Right lung (tissue), 2 donors: ENCODE measurements at regions not wholly inside any gene's neighbourhood (a gene's known extent, or its start where the extent isn't known, plus 50 kb on each side); places are given as distances from the start of the nearest gene placed in this dataset.
"Not testable (repeated sequence)": the region's sequence is repeated elsewhere in the genome, so short reads cannot be mapped to it uniquely, and the experiment has no call there.

ENCODE experiments used
- DNase-seq, 2 donors: peaks; one replicate each; pipeline ENCODE4 v3.0.0-alpha.2; 2013

DNA sequence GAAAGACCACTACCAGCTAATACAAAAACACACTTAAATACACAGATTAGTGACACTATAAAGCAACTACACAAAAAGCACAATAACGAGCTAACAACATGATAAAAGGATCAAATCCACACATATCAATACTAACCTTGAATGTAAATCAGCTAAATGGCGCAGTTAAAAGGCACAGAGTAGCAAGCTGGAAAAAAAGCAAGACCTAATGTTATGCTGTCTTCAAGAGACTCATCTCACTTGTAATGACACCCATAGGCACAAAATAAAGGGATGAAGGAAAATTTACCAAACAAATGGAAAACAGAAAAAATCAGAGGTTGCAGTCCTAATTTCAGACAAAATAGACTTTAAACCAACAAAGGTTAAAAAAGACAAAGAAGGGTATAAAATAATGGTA, 86.3 kb downstream of the NUS1 start:
- DNase-seq: no peak

DNA sequence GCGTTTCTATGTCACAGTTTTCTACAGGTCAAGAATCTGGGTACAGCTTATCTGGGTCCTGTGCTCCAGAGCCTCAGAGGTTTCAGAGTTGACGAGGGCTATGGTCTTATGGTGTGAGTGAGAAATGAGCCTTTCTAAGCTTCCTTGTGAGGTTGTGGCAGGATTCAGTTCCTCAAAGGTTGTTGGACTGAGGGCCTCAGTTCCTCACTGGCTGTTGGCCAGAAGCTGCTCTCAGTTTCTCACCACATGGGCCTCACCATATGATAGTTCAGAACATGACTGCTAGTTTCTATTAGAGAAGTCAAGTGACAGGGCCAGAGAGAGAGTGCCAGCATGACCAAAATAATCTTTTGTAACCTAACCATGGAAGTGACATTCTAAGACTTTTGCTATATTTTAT, 96.1 kb downstream of the NUS1 start:
- DNase-seq: no peak

DNA sequence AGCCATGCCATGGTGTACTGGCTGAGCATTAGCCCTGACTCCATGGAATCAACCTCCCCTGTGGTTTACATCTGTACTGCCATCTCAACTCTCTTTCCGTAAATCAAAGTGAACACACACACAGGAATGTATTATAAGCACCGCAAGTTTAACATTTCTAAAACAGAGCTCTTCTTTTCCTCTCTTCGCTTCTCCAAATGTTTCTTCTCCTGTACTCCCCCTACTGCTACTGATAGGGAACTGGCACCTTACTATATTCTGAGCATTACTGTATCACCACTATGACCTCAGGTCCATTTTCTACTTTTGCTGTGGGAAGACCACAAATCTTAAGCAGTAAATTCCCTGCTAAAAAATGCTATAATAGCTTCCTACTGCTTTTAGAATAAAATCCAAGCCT, 101.2 kb downstream of the NUS1 start:
- no peak for DNase-seq

DNA sequence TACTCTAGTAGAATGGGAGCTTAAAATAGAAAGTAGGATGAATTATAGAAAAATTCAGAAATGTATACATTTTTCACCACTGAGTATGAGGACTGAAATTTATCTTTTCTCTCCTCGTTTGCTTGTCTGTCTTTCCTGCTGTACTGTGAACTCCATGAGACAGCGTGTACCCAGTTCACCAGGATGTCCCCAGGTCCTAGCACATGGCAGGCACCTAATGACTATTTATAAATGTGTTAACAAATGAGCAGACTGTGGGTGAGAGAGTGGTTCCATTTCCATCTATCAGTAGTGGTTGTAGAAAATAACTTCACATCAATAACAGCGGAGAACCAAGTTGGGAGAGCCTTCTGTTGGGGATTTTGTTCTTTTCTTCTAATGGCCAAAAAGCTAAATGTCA, 106.3 kb downstream of the NUS1 start:
- no peak for DNase-seq

DNA sequence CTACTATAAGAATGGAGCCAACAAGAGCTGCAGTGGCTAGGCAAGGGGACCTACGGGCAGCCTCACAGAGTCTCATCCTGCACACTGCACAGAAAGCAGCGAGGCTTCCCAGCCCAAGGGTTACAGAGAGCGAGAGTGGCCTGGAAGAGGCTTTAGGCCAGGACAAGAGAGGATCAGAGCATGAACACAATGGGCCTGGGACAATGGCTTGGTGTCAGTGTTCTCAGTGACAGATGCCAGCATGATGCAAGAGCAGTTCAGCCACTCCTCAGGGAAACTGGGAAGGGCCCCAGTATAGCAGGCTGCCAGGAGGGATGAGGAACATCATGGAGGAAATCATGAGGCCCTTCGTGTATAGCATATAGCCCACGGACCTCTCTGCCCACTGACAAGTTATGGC, 108.0 kb downstream of the NUS1 start:
- no peak for DNase-seq

DNA sequence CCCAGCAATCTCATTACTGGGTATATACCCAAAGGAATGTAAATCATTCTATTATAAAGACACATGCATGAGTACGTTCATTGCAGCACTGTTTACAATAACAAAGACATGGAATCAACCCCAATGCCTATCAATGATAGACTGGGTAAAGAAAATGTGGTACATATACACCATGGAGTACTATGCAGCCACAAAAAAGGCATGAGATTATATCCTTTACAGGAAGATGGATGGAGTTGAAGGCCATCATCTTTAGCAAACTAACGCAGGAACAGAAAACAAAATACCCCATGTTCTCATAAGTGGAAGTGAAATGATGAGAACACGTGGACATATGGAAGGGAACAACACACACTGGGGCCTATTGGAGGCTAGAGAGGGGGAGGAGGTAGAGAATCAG, 115.7 kb downstream of the NUS1 start:
- DNase-seq: no peak

DNA sequence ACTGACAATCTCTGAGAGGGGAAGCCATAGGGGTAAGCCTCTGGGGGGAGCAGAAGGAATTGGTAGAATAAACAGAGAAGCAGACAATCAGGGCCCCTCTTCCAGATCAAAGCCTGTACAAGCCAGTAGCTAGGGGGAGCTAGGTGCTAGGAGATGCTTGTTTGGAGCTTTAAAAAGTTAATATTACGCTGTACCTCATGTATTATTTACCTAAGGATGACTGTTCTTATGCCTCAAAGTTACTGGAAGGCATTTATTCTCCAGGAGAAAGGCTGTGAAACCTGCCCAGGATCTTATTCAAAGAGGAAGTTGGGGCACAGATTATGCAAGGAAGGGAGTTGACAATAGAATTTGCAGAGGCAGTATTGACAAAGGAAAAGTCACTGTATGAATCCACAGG, 111.8 kb upstream of the SLC35F1 start:
- no peak for DNase-seq

DNA sequence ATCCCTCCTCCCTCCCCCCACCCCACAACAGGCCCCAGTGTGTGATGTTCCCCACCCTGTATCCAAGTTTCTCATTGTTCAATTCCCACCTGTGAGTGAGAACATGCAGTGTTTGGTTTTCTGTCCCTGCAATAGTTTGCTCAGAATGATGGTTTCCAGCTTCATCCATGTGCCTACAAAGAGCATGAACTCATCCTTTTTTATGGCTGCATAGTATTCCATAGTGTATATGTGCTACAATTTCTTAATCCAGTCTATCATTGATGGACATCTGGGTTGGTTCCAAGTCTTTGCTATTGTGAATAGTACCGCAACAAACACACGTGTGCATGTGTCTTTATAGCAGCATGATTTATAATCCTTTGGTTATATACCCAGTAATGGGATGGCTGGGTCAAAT, 108.2 kb upstream of the SLC35F1 start:
- DNase-seq: not testable (repeated sequence)

DNA sequence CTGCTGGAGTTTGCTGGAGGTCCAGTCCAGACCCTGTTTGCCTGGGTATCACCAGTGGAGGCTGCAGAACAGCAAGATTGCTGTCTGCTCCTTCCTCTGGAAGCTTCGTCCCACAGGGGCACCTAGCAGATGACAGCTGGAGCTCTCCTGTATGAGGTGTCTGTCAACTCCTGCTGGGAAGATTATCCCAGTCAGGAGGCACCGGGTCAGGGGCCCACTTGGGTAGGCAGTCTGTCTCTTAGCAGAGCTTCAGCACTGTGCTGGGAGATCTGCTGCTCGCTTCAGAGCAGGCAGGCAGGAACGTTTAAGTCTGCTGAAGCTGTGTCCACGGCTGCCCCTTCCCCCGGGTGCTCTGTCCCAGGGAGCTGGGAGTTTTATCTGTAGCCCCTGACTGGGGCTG, 96.8 kb upstream of the SLC35F1 start:
- no peak for DNase-seq

DNA sequence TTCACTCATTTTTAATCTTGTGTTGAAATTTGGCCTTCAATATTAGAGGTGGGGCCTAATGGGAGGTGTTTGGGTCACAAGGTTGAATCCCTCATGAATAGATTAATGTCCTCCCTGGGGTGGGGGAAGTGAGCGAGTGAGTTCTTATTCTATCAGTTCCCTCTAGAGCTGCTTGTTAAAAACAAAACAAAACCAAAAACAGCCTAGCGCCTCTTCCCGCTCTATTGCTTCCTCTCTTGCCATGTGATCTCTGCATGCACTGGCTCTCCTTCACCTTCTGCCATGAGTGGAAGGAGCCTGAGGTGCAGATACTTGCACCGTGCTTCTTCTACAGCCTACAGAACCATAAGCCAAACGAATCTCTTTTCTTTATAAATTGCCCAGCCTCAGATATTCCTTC, 89.6 kb upstream of the SLC35F1 start:
- no peak for DNase-seq

DNA sequence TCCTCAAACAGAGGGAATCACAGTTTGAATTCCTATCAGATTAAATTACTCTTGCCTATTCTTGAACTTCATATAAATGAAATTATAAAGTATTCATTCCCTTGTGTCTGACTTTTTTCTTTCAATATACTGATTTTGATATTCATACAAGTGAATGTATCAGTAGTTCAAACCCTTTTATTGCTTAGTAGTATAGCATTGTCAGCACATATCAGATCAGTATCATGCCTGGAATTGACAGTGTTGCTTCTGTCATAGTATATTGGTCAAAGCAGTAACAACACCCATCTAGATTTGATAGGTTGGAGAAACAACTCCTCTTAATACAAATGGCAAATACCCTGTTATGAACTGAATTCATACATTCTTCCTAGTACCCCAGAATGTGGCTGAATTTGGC, 89.1 kb upstream of the SLC35F1 start:
- no peak for DNase-seq

DNA sequence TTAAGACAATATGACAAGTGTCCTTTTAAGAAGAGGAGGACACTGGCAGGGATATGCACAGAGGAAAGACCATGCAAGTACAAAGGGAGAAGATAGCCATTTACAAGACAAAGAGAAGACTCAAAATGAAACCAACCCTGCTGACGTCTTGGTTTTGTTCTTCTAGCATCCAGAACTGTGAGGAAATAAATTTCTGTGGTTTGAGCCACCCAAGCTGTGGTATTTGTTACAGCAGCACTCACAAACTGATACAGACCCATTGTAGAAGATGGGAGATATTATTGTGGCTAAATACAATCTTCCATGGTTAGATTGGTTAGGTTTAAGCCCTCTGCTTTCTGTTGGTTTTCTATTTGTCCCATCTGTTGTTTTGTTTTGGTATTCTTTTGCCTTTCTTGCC, 88.6 kb upstream of the SLC35F1 start:
- DNase-seq: no peak

DNA sequence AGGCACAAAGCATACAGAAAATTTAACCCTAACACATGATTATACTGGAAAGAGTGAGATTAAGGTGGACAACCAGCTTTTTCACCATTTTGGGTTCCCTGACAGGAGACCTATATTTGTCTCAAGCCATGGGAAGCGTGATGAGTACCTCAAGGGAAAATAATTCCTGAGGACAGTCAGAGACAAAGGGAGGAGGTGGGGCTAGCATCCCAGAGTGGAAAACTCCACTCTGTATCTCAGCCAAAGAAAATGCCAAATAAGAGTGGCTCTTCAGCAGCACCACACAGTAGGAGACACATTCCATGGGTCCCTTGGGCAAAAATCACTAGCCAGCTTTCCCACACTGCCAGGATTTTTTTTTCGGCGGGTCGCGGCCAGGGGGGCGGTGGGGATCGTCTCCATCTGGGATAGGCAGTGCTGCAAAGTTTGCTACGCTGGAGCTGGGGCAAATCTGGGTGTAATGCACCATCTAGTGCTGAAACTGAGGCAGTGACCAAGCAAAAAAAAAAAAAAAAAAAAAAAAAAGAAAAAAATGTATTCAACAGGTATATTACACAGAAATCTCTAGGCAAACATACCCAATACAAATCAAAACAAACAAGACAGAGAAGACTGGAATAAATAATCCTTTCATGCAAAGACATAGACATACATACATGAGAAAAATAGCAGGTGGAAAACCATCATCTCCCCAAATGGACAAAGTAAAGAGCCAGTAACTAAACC, 77.3 kb upstream of the SLC35F1 start:
- DNase-seq: peak in 1 of 2 donors; percentile 4

DNA sequence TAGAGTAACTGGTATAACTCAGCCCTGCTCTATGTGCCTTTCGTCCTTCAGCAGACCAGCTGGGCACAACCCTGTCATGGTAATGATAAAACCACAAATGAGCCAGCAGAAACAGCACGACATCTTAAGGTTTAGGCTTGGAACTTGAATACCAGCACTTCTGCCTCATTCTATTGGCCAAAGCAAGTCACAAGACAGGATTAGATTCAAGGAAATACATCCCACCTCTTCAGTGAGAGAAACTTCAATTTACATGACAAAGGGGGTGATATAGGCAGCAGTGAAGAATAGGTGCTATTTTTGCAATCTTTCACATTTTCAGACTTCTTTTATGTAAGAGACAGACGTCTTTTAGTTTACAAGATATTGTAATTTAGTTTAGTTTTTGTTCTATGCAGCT, 69.8 kb upstream of the SLC35F1 start:
- no peak for DNase-seq

DNA sequence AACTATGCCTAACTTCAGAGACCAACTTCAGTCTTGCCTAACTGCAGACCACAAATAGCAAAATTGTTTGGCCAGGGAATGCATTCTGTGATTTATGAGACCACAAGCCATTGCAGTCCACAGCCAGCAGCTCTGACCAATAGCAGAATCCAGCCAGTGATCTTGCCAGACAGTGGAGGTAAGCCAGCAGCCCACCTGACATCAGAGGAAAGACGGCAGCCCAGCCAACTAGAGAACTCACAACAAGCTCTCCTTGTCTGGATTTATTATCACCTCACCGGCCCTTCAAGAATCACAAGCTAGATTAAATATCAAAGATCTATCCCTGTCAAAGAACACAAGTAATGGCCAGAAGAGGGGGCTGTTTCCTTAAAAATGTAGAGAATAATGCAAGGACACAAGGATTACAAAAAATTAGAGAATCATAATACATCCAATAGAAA, 66.5 kb upstream of the SLC35F1 start:
- no peak for DNase-seq

DNA sequence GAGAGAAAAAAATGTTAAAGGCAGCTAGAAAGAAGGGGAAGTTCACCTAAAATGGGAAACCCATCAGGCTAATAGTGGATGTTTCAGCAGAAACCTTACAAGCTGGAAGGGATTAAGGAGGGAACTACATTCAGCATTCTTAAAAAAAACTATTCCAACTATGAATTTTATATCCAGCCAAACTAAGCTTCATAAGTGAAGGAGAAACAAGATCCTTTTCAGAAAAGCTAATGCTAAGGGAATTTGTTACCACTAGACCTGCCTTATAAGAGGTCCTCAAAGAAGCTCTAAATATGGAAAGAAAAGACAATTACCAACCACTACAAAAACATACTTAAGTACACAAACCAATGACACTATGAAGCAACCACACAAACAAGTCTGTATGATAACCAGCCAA, 59.2 kb upstream of the SLC35F1 start:
- no peak for DNase-seq

DNA sequence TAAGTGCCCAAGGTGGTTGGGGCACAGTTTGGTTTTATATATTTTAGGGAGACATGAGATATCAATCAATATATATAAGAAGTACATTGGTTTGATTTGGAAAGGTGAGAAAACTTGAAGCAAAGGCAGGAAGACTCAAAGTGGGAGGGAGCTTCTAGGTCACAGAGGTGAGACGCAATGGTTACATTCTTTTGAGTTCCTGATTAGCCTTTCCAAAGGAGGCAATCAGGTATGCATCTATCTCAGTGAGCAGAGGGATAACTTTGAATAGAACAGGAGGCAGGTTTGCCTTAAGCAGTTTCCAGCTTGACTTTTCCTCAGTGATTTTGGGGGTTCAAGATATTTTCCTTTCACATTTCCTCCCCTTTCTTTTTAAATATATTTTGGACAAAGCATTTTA, 58.0 kb upstream of the SLC35F1 start:
- DNase-seq: no peak
